ENCODE measurements at regions not wholly inside any gene's neighbourhood (a gene's known extent, or its start where the extent isn't known, plus 50 kb on each side); places are given as distances from the start of the nearest gene placed in this dataset.

GRCh38 chr5:174335682-174336364 is 290.3 kb downstream of the NSG2 start:
- FAIRE-seq (no peak), DNase-seq (ENCODE audit: low read depth, low spot score) (no peak)
- dilution Hi-C loops (cut with MboI; ENCODE audit: extremely low pct_ligation_motif_present, low sequenced_read_pairs) (no loop called here), intact Hi-C loops (cut with micrococcal nuclease) (no loop called here)
- Histone ChIP-seq H3K4me3 (replicated peaks in 1 of 3; ENCODE audit: insufficient read depth in 1 of 3, low read depth in 1 of 3, low read length in 3 of 3) (no peak overlapping the region), H3K9ac (replicated peaks; ENCODE audit: extremely low read depth, insufficient read depth, low read length) (no peak overlapping the region), H3K27me3 (ENCODE audit: control insufficient read depth in 2 of 2, insufficient read depth in 2 of 2, low read length in 2 of 2) (no peaks in the 10 kb centered on the region), H4K20me1 (replicated peaks; ENCODE audit: control insufficient read depth, extremely low read depth, insufficient read depth, low read length) (no peaks in the 10 kb centered on the region), H3K36me3 (ENCODE audit: control insufficient read depth in 2 of 2, extremely low read depth in 1 of 2, insufficient read depth in 2 of 2, low read length in 2 of 2) (no peaks in the 10 kb centered on the region), H3K4me1 (ENCODE audit: control insufficient read depth, extremely low read depth, insufficient read depth, low read length) (no peaks in the 10 kb centered on the region), H3K27ac (ENCODE audit: insufficient read depth, low read depth, low read length) (no peak overlapping the region), H3K9me3 (replicated peaks; ENCODE audit: control insufficient read depth, insufficient read depth, low read length) (no peaks in the 10 kb centered on the region), H3K4me2 (ENCODE audit: insufficient read depth, low read length) (no peak overlapping the region), H2AFZ (ENCODE audit: low read depth, low read length) (no peak overlapping the region), H3K79me2 (ENCODE audit: control insufficient read depth, insufficient read depth, low read length) (no peaks in the 10 kb centered on the region), H3K9me1 (replicated peaks; ENCODE audit: control insufficient read depth, extremely low read depth, insufficient read depth, low read length) (no peaks in the 10 kb centered on the region)
- TF ChIP-seq GATA2 (IDR thresholded peaks at IDR 0.05; ENCODE audit: insufficient read depth, insufficient read length, low read depth, low read length) (no peak), MYC (IDR thresholded peaks at IDR 0.05; ENCODE audit: low read depth, low read length) (no peak), POLR2A (IDR thresholded peaks at IDR 0.05; ENCODE audit: low read depth, low read length) (no peak), JUN (IDR thresholded peaks at IDR 0.05; ENCODE audit: borderline replicate concordance, insufficient read depth, insufficient read length, low read depth) (no peak), FOS (IDR thresholded peaks at IDR 0.05; ENCODE audit: borderline replicate concordance, insufficient read depth, low read length) (no peak), CTCF (IDR thresholded peaks at IDR 0.05; ENCODE audit: extremely low read depth in 1 of 2, insufficient read depth in 1 of 2, low read depth in 1 of 2, low read length in 2 of 2) (no peak), EZH2 (IDR thresholded peaks at IDR 0.05; ENCODE audit: borderline replicate concordance, low read depth, low read length, severe bottlenecking) (no peak), MAX (IDR thresholded peaks at IDR 0.05; ENCODE audit: insufficient read depth, insufficient read length) (no peak)
- CTCF ChIA-PET = no interaction called here
- POLR2A ChIA-PET = no interaction called here
- no TSS peak for BruUV-seq (replicated peaks)
